ENCODE measurements at regions not wholly inside any gene's neighbourhood (a gene's known extent, or its start where the extent isn't known, plus 50 kb on each side); places are given as distances from the start of the nearest gene placed in this dataset.
"Not testable (repeated sequence)": the region's sequence is repeated elsewhere in the genome, so short reads cannot be mapped to it uniquely, and the experiment has no call there.

GRCh38 chr13:97774391-97775100 lies 178.9 kb upstream of the IPO5 start:
- DNase-seq (ENCODE audit: low read depth in 1 of 2, low spot score in 1 of 2), result not testable (repeated sequence)

GRCh38 chr13:97780486-97780885 lies 173.0 kb upstream of the IPO5 start:
- DNase-seq (ENCODE audit: low read depth in 1 of 2, low spot score in 1 of 2), result no peak

GRCh38 chr13:97781891-97782305 lies 171.6 kb upstream of the IPO5 start:
- no peak for DNase-seq (ENCODE audit: low read depth in 1 of 2, low spot score in 1 of 2)

- DNase-seq (ENCODE audit: low read depth in 1 of 2, low spot score in 1 of 2), result no peak
Observed at GRCh38 chr13:97786510-97786909, 167.0 kb upstream of the IPO5 start.

GRCh38 chr13:97797553-97797952 lies 155.9 kb upstream of the IPO5 start:
- DNase-seq (ENCODE audit: low read depth in 1 of 2, low spot score in 1 of 2), result no peak

- no peak for DNase-seq (ENCODE audit: low read depth in 1 of 2, low spot score in 1 of 2)
Observed at GRCh38 chr13:97798171-97798821, 155.2 kb upstream of the IPO5 start.

GRCh38 chr13:97798836-97799235 lies 154.6 kb upstream of the IPO5 start:
- no peak for DNase-seq (ENCODE audit: low read depth in 1 of 2, low spot score in 1 of 2)

GRCh38 chr13:97802213-97802612 lies 151.3 kb upstream of the IPO5 start:
- DNase-seq (ENCODE audit: low read depth in 1 of 2, low spot score in 1 of 2), result no peak

- no peak for DNase-seq (ENCODE audit: low read depth in 1 of 2, low spot score in 1 of 2)
Observed at GRCh38 chr13:97809576-97809975, 143.9 kb upstream of the IPO5 start.

- no peak for DNase-seq (ENCODE audit: low read depth in 1 of 2, low spot score in 1 of 2)
Observed at GRCh38 chr13:97810152-97810551, 143.3 kb upstream of the IPO5 start.

- no peak for DNase-seq (ENCODE audit: low read depth in 1 of 2, low spot score in 1 of 2)
Observed at GRCh38 chr13:97822377-97822776, 131.1 kb upstream of the IPO5 start.

GRCh38 chr13:97826421-97827012 lies 127.0 kb upstream of the IPO5 start:
- no peak for DNase-seq (ENCODE audit: low read depth in 1 of 2, low spot score in 1 of 2)

GRCh38 chr13:97834250-97834649 lies 119.2 kb upstream of the IPO5 start:
- DNase-seq (ENCODE audit: low read depth in 1 of 2, low spot score in 1 of 2), result no peak

- DNase-seq (ENCODE audit: low read depth in 1 of 2, low spot score in 1 of 2), result no peak
Observed at GRCh38 chr13:97843189-97843588, 110.3 kb upstream of the IPO5 start.

GRCh38 chr13:97844151-97844550 lies 109.3 kb upstream of the IPO5 start:
- DNase-seq (ENCODE audit: low read depth in 1 of 2, low spot score in 1 of 2), result no peak

- no peak for DNase-seq (ENCODE audit: low read depth in 1 of 2, low spot score in 1 of 2)
Observed at GRCh38 chr13:97848886-97849285, 104.6 kb upstream of the IPO5 start.

GRCh38 chr13:97849305-97849704 lies 104.2 kb upstream of the IPO5 start:
- DNase-seq (ENCODE audit: low read depth in 1 of 2, low spot score in 1 of 2), result no peak

- no peak for DNase-seq (ENCODE audit: low read depth in 1 of 2, low spot score in 1 of 2)
Observed at GRCh38 chr13:97851269-97851668, 102.2 kb upstream of the IPO5 start.

GRCh38 chr13:97852181-97852874 lies 101.1 kb upstream of the IPO5 start:
- DNase-seq (ENCODE audit: low read depth in 1 of 2, low spot score in 1 of 2), result no peak

GRCh38 chr13:97853550-97853949 lies 99.9 kb upstream of the IPO5 start:
- DNase-seq (ENCODE audit: low read depth in 1 of 2, low spot score in 1 of 2), result no peak

- DNase-seq (ENCODE audit: low read depth in 1 of 2, low spot score in 1 of 2), result peak in 1 of 2 donors; percentile 14
Observed at GRCh38 chr13:97855570-97856303, 97.7 kb upstream of the IPO5 start.
